ENCODE measurements at regions not wholly inside any gene's neighbourhood (a gene's known extent, or its start where the extent isn't known, plus 50 kb on each side); places are given as distances from the start of the nearest gene placed in this dataset.
"Not testable (repeated sequence)": the region's sequence is repeated elsewhere in the genome, so short reads cannot be mapped to it uniquely, and the experiment has no call there.

DNA sequence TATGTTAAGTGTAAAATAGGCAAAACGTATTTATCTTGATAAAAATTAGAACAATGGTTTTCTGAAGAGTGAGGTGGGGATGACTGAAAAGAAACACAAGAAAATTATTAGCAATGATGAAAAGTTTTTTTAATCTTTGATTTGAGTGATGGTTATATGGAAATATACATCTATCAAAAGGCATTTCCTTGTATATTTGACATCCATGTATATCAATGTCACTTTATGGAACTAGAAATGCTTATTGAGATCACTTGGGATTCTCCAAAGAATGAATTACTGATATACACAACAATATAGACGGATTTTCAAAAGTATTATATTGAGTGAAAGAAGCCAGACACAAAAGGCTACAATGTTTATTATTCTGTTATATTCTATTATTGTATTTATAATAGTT, 1042.0 kb upstream of the POT1 start:
- no peak for DNase-seq

GRCh38 chr7:125966278-125967048, 1036.8 kb upstream of the POT1 start:
- DNase-seq: no peak

DNA sequence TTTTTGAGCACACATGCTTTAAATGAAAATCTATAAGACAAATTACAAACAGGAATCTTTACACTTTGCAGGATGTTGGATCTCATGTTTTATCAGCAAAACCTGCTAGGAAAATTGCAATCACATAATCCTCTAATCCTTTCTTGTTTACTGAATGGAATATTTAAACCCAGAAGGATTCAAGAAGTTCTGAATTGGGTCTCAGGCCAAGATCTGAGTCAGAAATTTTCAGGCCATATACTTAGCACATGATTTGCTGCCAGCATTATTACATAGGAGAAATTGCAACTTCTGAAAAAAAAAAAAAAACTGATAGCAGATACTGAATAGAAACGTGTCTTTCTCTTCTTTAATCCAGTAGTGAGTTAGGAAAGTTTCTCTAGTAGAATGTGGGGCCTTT, 1005.3 kb upstream of the POT1 start:
- DNase-seq: no peak

DNA sequence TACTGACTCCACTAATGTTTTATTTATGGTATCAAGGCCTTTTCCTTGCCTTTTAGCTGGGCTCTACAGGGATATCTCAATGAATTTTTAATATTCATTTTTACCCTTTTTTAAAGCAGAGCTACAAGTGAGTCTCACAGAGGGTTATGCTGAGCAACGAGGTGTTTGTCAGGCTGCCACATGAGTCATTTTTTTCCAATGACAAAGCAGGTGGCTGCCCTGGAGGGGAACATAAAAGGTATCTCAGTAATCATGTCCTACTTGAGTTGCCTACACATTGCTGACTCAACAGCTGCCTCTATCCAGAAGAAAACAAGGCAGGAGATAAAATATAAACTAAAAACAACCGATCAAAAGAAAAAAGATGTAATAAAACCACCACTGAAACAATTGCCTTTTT, 1004.9 kb upstream of the POT1 start:
- DNase-seq: no peak

- no peak for DNase-seq
Measured at GRCh38 chr7:125930848-125931247, 1001.2 kb upstream of the POT1 start.

GRCh38 chr7:125927556-125927955, 997.9 kb upstream of the POT1 start:
- DNase-seq: no peak

- no peak for DNase-seq
Measured at GRCh38 chr7:125926621-125927020, 997.0 kb upstream of the POT1 start.

- DNase-seq: no peak
Measured at GRCh38 chr7:125924037-125924436, 994.4 kb upstream of the POT1 start.

GRCh38 chr7:125915381-125915948, 985.8 kb upstream of the POT1 start:
- DNase-seq: not testable (repeated sequence)

DNA sequence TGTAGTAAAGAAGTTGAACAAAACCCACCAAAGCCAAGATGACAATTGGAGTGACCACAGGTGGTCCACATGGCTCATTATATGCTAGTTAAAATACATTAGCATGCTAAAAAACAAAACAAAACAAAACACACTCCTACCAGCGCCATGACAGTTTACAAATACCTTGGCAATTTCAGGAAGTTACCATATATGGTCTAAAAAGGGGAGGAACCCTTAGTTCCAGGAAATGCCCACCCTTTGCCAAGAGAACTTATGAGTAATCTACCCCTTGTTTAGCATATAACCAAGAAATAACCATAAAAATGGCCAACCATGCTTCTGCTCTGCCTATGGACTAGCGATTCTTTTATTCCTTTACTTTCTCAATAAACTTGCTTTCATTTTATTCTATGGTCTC, 979.1 kb upstream of the POT1 start:
- DNase-seq: no peak

- no peak for DNase-seq
Measured at GRCh38 chr7:125899577-125899976, 970.0 kb upstream of the POT1 start.

DNA sequence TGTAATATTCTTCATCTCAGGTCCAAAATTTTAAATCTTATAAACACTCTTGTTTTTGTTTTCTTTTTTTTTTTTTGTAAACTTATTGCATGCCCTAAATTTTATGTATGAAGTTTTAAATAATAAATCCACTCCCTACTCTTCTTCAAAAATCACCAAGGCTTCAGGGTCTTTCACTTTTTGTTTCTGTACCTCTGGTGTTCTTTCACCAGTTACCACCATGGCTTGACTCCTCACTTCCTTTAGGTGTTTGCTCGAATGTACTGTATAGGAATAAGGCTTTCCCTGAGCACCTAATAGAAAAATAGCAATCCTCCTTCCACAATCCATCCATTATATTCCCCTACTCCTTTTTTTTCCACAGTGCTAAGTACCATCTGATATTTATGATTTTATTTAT, 962.8 kb upstream of the POT1 start:
- no peak for DNase-seq

GRCh38 chr7:125878988-125879387, 949.4 kb upstream of the POT1 start:
- no peak for DNase-seq

- DNase-seq: no peak
Measured at GRCh38 chr7:125878235-125878956, 948.8 kb upstream of the POT1 start.

GRCh38 chr7:125877246-125877645, 947.6 kb upstream of the POT1 start:
- no peak for DNase-seq

GRCh38 chr7:125876431-125876830, 946.8 kb upstream of the POT1 start:
- DNase-seq: no peak

- DNase-seq: no peak
Measured at GRCh38 chr7:125871431-125871830, 941.8 kb upstream of the POT1 start.

DNA sequence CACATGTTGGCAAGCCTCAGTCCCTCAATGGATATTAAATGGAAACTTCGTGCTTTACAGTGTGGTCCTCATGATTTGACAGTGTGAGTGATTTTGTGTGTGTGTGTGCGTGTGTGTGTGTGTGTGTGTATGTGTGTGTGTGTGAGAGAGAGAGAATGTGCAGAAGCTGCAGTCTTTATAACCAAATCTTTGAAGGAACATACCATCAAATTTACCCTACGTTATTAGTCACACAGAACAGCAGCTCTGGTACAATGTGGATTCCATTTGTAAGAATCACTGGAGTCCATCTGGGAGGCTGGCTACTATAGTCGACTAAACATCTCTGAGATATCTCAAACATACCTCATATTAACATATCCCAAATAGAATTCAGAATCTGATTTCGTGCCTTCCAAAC, 928.0 kb upstream of the POT1 start:
- DNase-seq: no peak

DNA sequence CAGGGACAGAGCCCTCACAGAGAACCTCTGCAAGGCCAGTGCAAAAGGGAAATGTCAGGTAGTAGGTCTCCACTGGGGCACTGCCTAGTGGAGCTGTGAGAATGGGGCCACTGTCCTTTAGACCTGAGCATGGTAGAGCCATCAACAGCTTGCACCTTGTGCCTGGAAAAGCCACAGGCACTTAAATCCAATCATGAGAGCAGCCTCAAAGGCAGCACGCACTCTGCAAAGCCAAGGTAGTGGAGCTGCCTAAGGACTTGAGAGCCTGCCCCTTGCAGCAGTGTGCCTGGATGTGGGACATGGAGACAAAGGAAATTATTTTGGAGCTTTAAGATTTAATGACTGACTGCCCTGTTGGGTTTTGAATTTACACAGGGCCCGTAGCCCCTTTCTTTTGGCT, 918.5 kb upstream of the POT1 start:
- DNase-seq: no peak

DNA sequence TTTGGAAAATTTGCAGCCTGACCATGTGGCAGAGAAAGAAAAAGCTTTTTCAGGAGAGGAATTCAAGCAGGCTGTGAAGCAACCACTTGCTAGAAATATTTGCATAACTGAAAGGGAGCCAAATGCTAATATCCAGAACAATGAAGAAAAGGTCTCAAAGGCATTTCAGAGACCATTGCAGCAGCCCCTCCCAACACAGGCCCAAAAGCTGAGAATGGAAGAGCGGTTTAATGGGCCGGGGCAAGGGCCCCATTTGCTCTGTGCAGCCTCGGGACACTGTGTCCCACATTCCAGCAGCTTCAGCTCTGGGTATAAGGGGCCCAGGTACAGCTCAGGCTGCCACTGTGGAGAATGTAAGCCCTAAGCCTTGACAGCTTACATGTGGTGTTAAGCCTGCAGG, 918.1 kb upstream of the POT1 start:
- no peak for DNase-seq

DNA sequence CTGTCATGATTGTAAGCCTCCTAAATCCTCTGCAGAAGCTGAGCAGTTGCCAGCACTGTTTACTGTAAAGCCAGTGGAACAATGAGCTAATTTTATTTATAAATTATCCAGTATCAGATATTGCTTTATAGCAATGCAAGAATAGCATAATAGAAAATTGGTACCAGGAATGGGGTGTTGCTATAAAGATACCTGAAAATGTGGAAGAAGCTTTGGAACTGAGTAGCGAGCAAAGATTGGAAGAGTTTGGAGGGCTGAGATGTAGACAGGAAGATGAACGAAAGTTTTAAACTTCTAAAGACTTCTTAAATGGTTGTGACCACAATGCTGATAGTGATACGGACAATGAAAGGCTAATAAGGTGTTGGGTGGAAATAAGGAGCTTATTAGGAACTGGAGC, 917.4 kb upstream of the POT1 start:
- DNase-seq: no peak

GRCh38 chr7:125845686-125846085, 916.1 kb upstream of the POT1 start:
- DNase-seq: no peak

GRCh38 chr7:125834421-125834820, 904.8 kb upstream of the POT1 start:
- DNase-seq: no peak

DNA sequence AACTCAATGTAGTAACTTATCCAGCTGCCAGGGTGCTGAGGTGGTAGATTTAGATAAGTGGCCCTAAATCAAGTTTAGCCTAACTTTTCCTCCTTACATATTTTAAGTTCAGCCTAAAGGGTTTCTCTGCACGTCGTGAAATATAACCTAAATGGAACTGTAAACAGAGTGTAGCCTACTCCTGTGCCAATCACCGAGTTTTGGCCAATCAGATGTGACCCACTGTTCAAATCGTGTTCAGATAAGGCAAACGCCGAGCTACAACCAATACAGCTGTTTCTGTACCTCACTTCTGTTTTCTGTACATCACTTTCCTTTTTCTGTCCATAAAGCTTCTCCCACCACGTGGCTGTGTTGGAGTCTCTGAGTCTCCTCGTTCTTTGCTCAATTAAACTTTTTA, 904.2 kb upstream of the POT1 start:
- no peak for DNase-seq

All from HCEC 1CT (cell line).